Cardiac muscle cell (in vitro differentiated cells and primary cell): ENCODE measurements at regions not wholly inside any gene's neighbourhood (a gene's known extent, or its start where the extent isn't known, plus 50 kb on each side); places are given as distances from the start of the nearest gene placed in this dataset.

ENCODE experiments used
- DNase-seq, 2 donors: peaks; one replicate each; pipeline versions ENCODE4 v3.0.0 to v3.0.0-alpha.2; 2010 to 2017; ENCODE audit warnings: low read depth in 1 of 2, low spot score in 1 of 2
- H3K27ac ChIP-seq: fragments of 200-600 bp; sonication (generic); 2 replicates; pipeline ENCODE4 v1.5.1; 2016
- H3K27me3 ChIP-seq: fragments of 200-600 bp; sonication (generic); 2 replicates; pipeline ENCODE4 v1.6.0; 2016; ENCODE audit warnings: control low read depth
- H3K36me3 ChIP-seq: fragments of 200-600 bp; sonication (generic); 2 replicates; pipeline ENCODE4 v1.5.1; 2016; ENCODE audit warnings: control low read depth
- H3K4me1 ChIP-seq: fragments of 200-600 bp; sonication (generic); 2 replicates; pipeline ENCODE4 v1.8.1; 2017; ENCODE audit warnings: low read depth, mild to moderate bottlenecking, mixed run types
- H3K4me3 ChIP-seq: fragments of 200-600 bp; sonication (generic); 2 replicates; pipeline ENCODE4 v1.5.1; 2016; ENCODE audit warnings: mild to moderate bottlenecking
- H3K9me3 ChIP-seq: fragments of 200-600 bp; sonication (generic); 2 replicates; pipeline ENCODE4 v1.5.1; 2017; ENCODE audit warnings: low read depth, mild to moderate bottlenecking, control low read depth
- TF ChIP-seq, protein P1 (sequence below): IDR thresholded peaks from 2 replicates; pipeline ENCODE4 v1.5.1; 2012; ENCODE audit warnings: low read depth, mild to moderate bottlenecking, low read length

DNA sequence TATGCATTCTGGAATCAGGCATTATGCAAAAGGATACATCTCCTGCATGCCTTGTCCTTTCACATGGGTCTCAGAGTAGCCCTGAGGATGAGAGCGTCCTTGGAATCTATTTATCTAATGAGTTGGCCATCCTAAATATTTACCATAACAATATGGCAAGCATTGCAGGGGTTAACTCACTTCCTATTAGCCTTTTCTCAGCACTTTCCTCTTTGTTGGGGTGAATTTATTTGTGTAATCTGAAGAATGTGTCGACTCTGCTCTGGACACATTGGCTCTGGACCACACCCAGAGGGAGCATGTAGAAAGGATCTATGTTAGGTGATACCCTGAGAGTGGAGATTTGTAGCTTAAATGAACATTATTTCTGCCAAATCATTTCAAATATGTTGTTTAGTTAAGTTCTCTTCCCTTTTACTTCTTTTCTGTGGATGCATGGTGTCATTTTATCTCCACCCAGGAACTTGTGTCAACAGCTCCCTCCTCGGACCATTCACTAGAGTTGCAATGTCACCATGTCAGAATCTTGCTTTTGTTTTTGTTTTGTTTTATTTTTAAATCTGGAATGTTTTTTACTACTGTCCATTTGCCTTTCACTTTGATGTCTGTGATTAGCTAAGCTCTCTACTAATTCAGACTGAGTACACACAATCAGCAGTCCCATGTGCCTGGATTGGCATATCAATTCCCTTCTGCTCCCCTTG, 757.0 kb upstream of the MMS22L start:
- H3K4me3 ChIP-seq = no peak overlapping the region
- no peaks in the 10 kb centered on the region for H3K9me3 ChIP-seq
- H3K27me3 ChIP-seq = no peaks in the 10 kb centered on the region
- peaks cover 11% of the 10 kb centered on the region for H3K4me1 ChIP-seq
- no peak overlapping the region for H3K27ac ChIP-seq
- DNase-seq = peak; percentile 4 to 32
- no peaks in the 10 kb centered on the region for H3K36me3 ChIP-seq
- TF ChIP-seq, protein P1, sequence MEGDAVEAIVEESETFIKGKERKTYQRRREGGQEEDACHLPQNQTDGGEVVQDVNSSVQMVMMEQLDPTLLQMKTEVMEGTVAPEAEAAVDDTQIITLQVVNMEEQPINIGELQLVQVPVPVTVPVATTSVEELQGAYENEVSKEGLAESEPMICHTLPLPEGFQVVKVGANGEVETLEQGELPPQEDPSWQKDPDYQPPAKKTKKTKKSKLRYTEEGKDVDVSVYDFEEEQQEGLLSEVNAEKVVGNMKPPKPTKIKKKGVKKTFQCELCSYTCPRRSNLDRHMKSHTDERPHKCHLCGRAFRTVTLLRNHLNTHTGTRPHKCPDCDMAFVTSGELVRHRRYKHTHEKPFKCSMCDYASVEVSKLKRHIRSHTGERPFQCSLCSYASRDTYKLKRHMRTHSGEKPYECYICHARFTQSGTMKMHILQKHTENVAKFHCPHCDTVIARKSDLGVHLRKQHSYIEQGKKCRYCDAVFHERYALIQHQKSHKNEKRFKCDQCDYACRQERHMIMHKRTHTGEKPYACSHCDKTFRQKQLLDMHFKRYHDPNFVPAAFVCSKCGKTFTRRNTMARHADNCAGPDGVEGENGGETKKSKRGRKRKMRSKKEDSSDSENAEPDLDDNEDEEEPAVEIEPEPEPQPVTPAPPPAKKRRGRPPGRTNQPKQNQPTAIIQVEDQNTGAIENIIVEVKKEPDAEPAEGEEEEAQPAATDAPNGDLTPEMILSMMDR = no peak

DNA sequence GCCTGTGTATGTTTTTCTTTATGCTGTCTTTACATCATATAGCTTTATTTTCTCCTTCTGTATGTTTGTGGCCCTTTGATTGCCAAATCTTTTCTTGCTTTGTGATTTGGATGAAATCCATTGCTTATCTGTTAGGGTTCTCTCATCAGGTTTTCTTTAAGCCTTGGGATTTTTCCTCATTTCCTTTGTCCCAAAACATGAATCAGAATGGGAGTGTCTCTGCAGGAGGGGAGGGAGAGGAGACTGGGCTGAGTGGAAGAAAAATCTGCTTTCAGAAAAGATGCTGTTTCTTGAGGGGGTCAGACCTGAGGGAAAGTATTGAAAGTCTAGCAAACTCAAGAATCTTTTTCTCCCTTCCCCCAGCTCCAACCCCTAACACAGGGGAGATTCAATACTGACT, 758.0 kb upstream of the MMS22L start:
- Histone ChIP-seq H3K4me3 (no peak overlapping the region), H3K4me1 (peaks cover 11% of the 10 kb centered on the region), H3K27ac (no peak overlapping the region), H3K27me3 (no peaks in the 10 kb centered on the region), H3K9me3 (no peaks in the 10 kb centered on the region), H3K36me3 (no peaks in the 10 kb centered on the region)
- DNase-seq = no peak
- TF ChIP-seq, protein P1 = no peak

DNA sequence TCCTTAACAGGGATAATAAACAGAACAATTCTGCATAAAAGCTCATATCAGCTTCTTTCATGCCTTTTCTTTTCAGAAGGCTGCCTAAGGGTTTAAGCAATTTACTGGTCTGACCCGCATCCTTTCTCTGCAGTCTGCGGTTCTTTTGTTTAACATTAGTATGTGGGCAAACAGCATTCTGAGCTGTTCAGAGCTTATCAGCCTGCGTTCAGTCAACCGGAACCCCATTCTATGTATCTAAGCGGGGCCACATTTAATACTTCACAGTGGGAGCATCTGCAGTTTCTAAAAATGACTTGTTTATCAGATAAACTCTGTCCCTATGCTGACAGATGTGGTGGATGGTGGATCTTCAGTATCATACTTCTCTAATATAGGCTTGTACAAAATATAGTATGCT, 758.9 kb upstream of the MMS22L start:
- Histone ChIP-seq H3K4me3 (no peak overlapping the region), H3K4me1 (peaks cover 11% of the 10 kb centered on the region), H3K27me3 (no peaks in the 10 kb centered on the region), H3K36me3 (no peaks in the 10 kb centered on the region), H3K27ac (no peak overlapping the region), H3K9me3 (no peaks in the 10 kb centered on the region)
- DNase-seq = no peak
- TF ChIP-seq, protein P1 = no peak

DNA sequence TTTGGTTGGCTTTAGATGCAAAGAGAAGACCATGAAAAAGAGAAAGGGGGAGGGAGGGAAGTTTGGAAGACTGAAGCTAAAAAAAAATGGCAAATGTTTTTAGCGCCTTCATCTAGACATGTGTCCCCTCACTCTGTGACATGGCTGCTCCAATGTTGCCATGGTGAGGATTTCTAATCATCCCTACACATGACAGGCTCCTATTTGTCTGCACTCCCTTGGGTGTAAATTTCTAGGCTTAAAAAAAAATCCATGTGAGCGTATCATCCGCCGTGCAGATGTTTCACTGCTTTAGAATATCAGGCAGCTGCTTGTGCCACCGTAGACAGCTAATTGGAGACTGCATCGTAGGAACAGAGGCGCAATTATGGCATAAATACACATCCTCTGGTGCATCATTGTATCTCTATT, 761.1 kb upstream of the MMS22L start:
- Histone ChIP-seq H3K27me3 (no peaks in the 10 kb centered on the region), H3K4me3 (no peak overlapping the region), H3K4me1 (peaks cover 10% of the 10 kb centered on the region), H3K36me3 (no peaks in the 10 kb centered on the region), H3K9me3 (no peaks in the 10 kb centered on the region), H3K27ac (no peak overlapping the region)
- TF ChIP-seq, protein P1 = no peak
- no peak for DNase-seq

DNA sequence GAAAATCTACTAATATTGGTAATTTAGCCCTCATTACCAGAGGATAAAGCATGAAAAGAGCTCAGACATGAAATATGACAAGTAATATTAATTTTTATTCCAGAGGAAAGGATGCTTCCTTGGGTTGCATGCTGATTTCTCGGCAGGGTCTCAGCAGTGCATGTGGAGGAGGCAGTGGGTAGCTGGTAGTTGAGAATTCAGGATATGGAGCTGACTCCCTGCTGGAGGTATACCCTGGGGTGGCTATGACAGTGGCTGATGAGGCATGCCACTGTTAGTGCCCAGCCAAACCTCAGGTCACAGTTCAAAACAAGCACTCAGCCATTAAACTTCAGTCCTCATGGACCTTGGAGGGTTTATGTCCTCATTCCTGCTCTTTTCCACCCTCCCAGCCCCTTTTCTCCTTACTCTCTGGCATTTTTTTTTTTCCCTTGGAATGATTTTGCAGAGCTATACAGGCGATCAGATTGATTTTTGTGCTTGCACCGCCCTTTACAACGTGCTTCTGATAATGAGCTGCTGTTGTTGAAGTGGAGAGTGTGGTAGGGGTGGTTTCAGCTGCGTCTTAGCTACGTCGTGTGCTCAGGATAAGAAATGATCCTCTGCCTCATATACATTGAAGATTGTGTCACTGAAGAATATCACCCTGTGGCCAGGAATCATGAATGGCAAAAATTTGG, 761.9 kb upstream of the MMS22L start:
- Histone ChIP-seq H3K9me3 (no peaks in the 10 kb centered on the region), H3K36me3 (no peaks in the 10 kb centered on the region), H3K4me3 (no peak overlapping the region), H3K4me1 (peaks cover 5% of the 10 kb centered on the region), H3K27ac (no peak overlapping the region), H3K27me3 (no peaks in the 10 kb centered on the region)
- TF ChIP-seq, protein P1 = no peak
- DNase-seq = no peak
